ENCODE measurements at regions not wholly inside any gene's neighbourhood (a gene's known extent, or its start where the extent isn't known, plus 50 kb on each side); places are given as distances from the start of the nearest gene placed in this dataset.
A peak's percentile ranks its signal among the peaks of the same experiment; 100 is the strongest.

- ATAC-seq (no peak), DNase-seq (no peak)
- Histone ChIP-seq H3K9me2 (replicated peaks; ENCODE audit: low read length) (no peaks in the 10 kb centered on the region), H3F3A (ENCODE audit: low read length, unreplicated experiment) (no peaks in the 10 kb centered on the region), H3K27me3 (ENCODE audit: low read length) (no peaks in the 10 kb centered on the region), H3K4me2 (ENCODE audit: low read length) (no peak overlapping the region), H3K4me3 (ENCODE audit: low read length) (no peak overlapping the region), H3K36me3 (ENCODE audit: low read depth, low read length) (no peaks in the 10 kb centered on the region), H3K27ac (ENCODE audit: low read length) (no peak overlapping the region), H2AFZ (ENCODE audit: low read length) (no peak overlapping the region), H3K79me2 (ENCODE audit: low read length) (no peaks in the 10 kb centered on the region), H4K20me1 (ENCODE audit: low read length) (no peaks in the 10 kb centered on the region), H3K9ac (ENCODE audit: low read length) (no peak overlapping the region), H3K9me3 (ENCODE audit: low read length) (no peaks in the 10 kb centered on the region), H3K4me1 (ENCODE audit: insufficient read depth, low read length) (no peaks in the 10 kb centered on the region)
- CTCF ChIA-PET, result no interaction called here
- TF ChIP-seq, protein P1, sequence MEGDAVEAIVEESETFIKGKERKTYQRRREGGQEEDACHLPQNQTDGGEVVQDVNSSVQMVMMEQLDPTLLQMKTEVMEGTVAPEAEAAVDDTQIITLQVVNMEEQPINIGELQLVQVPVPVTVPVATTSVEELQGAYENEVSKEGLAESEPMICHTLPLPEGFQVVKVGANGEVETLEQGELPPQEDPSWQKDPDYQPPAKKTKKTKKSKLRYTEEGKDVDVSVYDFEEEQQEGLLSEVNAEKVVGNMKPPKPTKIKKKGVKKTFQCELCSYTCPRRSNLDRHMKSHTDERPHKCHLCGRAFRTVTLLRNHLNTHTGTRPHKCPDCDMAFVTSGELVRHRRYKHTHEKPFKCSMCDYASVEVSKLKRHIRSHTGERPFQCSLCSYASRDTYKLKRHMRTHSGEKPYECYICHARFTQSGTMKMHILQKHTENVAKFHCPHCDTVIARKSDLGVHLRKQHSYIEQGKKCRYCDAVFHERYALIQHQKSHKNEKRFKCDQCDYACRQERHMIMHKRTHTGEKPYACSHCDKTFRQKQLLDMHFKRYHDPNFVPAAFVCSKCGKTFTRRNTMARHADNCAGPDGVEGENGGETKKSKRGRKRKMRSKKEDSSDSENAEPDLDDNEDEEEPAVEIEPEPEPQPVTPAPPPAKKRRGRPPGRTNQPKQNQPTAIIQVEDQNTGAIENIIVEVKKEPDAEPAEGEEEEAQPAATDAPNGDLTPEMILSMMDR (conservative IDR thresholded peaks at IDR 0.05; ENCODE audit: low read depth, low read length), result no peak
- no peak for TF ChIP-seq EZH2 (IDR thresholded peaks at IDR 0.05; ENCODE audit: low read length, unreplicated experiment)
- TF ChIP-seq EZH2phosphoT487 (IDR thresholded peaks at IDR 0.05; ENCODE audit: borderline replicate concordance, low read length), result no peak
- intact Hi-C loops (cut with micrococcal nuclease), result no loop called here
- BruUV-seq (replicated peaks), result no TSS peak
- POLR2A ChIA-PET (ENCODE audit: unreplicated experiment), result no interaction called here
Observed at GRCh38 chr1:162952956-162953355, 92.0 kb upstream of the CCDC190 start.

DNA sequence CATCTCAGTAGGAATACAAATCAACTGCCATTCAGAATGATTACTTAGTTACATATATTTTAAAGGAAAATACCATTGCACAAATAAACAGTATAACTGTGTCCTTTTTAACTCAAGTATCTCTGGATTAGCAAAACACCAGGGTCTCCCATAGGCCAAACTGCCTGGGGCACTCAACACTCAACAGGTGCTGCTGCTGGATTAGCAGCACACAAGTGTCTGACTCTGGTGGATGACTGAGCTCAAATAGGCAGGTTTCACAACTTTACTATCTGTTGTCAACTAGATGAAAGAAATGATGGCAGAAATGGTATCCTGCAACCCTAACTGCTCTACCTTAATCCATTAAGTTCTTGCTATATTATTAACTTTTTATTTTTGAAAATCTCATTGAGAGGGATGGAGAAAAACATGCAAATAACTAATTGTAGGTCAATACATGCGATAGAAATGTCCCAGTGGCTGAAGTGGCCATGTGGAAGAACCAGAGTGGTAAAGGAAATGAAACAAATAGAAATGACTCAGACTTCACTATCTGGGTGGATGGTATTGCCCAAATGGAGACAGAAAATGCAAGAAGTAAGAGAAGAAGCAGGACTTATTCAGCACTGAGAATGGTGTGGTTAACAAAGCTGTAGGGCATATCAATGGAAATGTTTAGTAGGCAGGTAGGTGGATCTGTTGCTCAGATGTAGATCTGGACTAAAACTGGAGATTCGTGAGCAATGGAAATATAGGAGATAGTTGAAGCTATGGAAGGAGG, 90.8 kb upstream of the CCDC190 start:
- H2AFZ ChIP-seq (ENCODE audit: low read length), result no peak overlapping the region
- no peaks in the 10 kb centered on the region for H3F3A ChIP-seq (ENCODE audit: low read length, unreplicated experiment)
- ChIA-PET CTCF (no interaction called here), POLR2A (ENCODE audit: unreplicated experiment) (no interaction called here)
- H4K20me1 ChIP-seq (ENCODE audit: low read length), result no peaks in the 10 kb centered on the region
- no peaks in the 10 kb centered on the region for H3K9me2 ChIP-seq (replicated peaks; ENCODE audit: low read length)
- DNase-seq, result peak; percentile 19
- H3K4me1 ChIP-seq (ENCODE audit: insufficient read depth, low read length), result no peaks in the 10 kb centered on the region
- H3K9ac ChIP-seq (ENCODE audit: low read length), result no peak overlapping the region
- no peaks in the 10 kb centered on the region for H3K79me2 ChIP-seq (ENCODE audit: low read length)
- H3K4me3 ChIP-seq (ENCODE audit: low read length), result no peak overlapping the region
- TF ChIP-seq EZH2 (IDR thresholded peaks at IDR 0.05; ENCODE audit: low read length, unreplicated experiment) (no peak), EZH2phosphoT487 (IDR thresholded peaks at IDR 0.05; ENCODE audit: borderline replicate concordance, low read length) (no peak)
- TF ChIP-seq, protein P1 (conservative IDR thresholded peaks at IDR 0.05; ENCODE audit: low read depth, low read length), result no peak
- H3K9me3 ChIP-seq (ENCODE audit: low read length), result no peaks in the 10 kb centered on the region
- no peak; the same call in 1 of the 2 replicates for ATAC-seq
- intact Hi-C loops (cut with micrococcal nuclease), result no loop called here
- H3K4me2 ChIP-seq (ENCODE audit: low read length), result no peak overlapping the region
- H3K36me3 ChIP-seq (ENCODE audit: low read depth, low read length), result no peaks in the 10 kb centered on the region
- H3K27me3 ChIP-seq (ENCODE audit: low read length), result no peaks in the 10 kb centered on the region
- no TSS peak for BruUV-seq (replicated peaks)
- no peak overlapping the region for H3K27ac ChIP-seq (ENCODE audit: low read length)

DNA sequence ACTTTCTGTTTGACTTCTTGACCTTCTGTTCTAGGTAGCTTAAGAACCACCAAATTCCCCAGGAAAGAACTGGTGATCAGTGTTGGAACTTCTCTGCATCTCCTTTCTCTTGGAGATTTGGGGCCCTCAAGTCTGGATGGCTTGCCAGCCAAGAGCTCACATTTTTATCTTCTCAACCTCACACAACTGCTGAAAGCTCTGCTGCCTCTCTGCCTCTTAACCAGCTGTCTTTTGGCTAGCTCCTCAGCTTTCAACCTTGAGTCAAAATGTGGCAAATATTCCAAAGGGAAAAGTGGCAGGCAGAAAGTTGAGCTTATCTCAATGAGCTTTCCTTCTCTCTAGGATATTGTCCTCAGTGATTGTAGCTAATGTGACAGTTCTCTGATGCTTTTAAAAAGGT, 89.2 kb upstream of the CCDC190 start:
- intact Hi-C loops (cut with micrococcal nuclease), result no loop called here
- ChIA-PET POLR2A (ENCODE audit: unreplicated experiment) (no interaction called here), CTCF (no interaction called here)
- no peaks in the 10 kb centered on the region for H3K9me2 ChIP-seq (replicated peaks; ENCODE audit: low read length)
- H3F3A ChIP-seq (ENCODE audit: low read length, unreplicated experiment), result no peaks in the 10 kb centered on the region
- H3K4me2 ChIP-seq (ENCODE audit: low read length), result no peak overlapping the region
- no peaks in the 10 kb centered on the region for H3K79me2 ChIP-seq (ENCODE audit: low read length)
- no peaks in the 10 kb centered on the region for H3K9me3 ChIP-seq (ENCODE audit: low read length)
- H3K36me3 ChIP-seq (ENCODE audit: low read depth, low read length), result no peaks in the 10 kb centered on the region
- no peaks in the 10 kb centered on the region for H3K4me1 ChIP-seq (ENCODE audit: insufficient read depth, low read length)
- no peak overlapping the region for H3K4me3 ChIP-seq (ENCODE audit: low read length)
- no peak overlapping the region for H3K9ac ChIP-seq (ENCODE audit: low read length)
- TF ChIP-seq, protein P1 (conservative IDR thresholded peaks at IDR 0.05; ENCODE audit: low read depth, low read length), result no peak
- no peak for TF ChIP-seq EZH2phosphoT487 (IDR thresholded peaks at IDR 0.05; ENCODE audit: borderline replicate concordance, low read length)
- no peak for TF ChIP-seq EZH2 (IDR thresholded peaks at IDR 0.05; ENCODE audit: low read length, unreplicated experiment)
- ATAC-seq, result no peak
- H4K20me1 ChIP-seq (ENCODE audit: low read length), result no peaks in the 10 kb centered on the region
- no peaks in the 10 kb centered on the region for H3K27me3 ChIP-seq (ENCODE audit: low read length)
- no peak overlapping the region for H3K27ac ChIP-seq (ENCODE audit: low read length)
- no peak for DNase-seq
- no TSS peak for BruUV-seq (replicated peaks)
- H2AFZ ChIP-seq (ENCODE audit: low read length), result no peak overlapping the region

All from PC-3 (cell line).